GM19351 (cell line): ENCODE measurements at regions not wholly inside any gene's neighbourhood (a gene's known extent, or its start where the extent isn't known, plus 50 kb on each side); places are given as distances from the start of the nearest gene placed in this dataset.

Experiments used
- ATAC-seq: cut with Tn5 transposase; IDR thresholded peaks from one replicate; pipeline ENCODE4 v1.9.1; 2021; ENCODE audit warnings: mild to moderate bottlenecking, moderate library complexity; ENCODE audit not compliant: unreplicated experiment

DNA sequence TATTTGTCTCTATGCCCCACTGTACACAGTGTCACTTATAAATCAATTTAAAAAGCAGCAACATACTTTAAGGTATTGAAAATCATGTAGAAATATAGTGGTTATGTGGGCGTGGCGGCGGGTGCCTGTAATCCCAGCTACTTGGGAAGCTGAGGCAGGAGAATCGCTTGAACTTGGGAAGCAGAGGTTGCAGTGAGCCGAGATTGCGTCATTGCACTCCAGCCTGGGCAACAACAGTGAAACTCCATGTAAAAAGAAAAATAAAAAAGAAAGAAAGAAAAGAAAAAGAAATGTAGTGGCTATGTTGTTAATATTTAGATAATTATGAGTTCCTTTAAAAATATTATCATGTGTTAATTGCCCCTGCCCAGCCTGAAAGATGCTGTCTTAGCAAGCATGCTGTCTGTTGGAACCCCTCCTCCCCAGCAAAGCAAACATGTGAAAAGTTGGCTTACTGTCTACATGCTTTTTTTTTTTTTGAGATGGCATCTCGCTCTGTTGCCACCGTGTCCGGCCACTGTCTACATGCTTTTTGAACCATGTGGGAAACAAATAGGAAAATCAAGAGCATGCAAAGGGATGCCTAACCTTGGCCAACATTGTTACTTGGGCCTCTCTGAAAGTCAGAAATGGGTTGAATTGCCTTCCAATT, 151.4 kb upstream of the TSHZ2 start:
- no peak for ATAC-seq

DNA sequence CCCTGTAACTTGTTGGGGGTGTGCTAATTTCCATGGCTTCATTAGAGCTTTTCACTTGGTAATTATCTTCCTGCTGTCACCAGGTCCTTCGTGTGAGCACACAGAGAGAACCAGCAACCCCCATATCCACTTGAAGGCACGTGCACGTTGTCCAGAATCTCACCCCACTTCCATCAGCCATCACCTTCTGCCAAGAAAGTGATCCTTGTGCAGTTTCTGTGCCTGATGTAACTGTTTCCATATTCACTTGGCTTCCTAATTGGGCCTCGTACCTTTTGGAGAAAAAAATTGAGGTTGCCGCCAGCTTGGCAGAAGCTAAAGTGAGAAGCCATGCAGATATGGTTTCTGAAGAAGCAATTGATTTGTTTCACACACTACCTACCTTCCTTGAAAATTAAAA, 153.7 kb upstream of the TSHZ2 start:
- ATAC-seq: no peak

DNA sequence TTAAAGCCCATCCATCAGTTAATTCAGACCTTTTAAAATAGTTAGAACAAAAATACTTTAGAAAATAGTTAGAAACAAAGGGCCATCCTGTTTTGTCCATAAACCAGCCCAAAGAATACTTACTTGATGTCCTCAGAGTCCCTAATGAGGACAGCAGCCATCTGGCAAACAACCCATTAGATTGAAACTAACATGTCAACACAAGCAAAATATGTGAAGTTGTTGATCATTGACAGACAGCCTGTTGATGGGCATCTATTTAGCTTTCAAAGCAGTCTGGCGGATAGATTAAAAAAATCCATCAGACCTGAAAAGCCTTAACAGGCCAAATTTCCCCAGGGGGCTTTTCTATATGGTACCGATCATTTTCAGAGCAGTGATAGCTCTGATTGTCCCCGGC, 154.2 kb upstream of the TSHZ2 start:
- ATAC-seq: no peak

DNA sequence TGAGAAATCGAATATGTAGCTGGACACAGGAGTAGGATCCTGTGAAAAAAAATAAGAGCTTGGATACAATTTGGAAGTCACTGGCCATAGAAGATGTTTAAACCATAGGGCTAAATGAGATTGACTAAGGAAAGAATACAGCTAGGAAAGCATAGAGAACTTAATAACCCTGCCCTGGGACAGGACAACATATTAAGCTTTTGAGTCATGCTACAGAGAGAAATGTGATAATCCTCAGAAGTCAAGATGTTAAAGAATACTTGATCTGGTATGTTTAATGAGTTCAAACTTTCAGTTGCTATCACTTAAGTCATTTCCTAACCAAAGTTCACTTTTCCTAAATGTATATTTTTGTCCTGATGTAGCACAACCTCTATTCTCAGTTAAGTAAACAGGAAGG, 154.6 kb upstream of the TSHZ2 start:
- no peak for ATAC-seq

DNA sequence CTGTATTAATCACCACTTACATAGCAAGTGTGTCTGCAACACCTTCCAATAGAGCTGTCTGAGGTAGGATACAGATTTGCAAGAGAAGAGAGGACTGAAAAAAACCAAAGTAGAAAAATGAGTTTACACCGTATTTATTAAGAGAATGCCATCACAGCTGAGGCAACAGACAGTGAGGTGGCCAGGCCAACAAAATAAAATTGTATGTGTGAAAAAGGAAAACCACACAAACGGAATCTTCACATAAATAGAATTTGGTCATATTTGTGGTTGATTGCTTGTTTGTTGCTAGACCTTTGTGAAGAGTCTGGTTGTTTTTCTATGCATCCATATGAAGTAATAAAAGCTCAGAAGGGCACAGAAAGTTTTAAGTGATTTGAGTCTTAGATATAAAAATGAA, 157.8 kb upstream of the TSHZ2 start:
- no peak for ATAC-seq

DNA sequence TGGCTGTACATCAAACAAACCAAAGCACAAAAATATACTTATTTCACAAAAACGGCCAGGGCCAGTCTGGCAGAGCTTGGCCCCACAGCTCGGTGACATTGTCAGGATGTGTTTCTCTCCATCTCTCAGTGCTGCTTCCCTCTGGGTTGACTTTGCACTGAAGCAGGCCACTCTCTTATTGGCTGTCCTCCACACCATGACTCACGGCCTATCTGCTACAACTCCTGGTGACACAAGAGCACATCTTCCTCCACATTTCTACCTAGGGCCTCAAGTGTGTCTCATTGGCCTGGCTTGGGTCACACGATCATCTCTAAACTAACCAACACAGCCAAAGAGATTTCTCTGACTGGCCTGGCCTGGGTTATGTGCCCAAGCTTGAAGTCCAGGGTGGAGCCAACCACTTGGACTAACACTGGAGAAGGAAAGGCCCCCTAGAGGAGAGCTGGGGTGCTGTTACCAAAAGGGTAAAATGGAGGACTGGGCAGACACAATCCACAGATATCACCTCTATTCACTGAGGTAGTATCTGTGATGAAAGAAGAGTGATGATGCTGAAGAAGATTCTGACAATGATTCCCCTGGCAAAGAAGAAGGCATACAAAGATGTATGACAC, 159.8 kb upstream of the TSHZ2 start:
- no peak for ATAC-seq

DNA sequence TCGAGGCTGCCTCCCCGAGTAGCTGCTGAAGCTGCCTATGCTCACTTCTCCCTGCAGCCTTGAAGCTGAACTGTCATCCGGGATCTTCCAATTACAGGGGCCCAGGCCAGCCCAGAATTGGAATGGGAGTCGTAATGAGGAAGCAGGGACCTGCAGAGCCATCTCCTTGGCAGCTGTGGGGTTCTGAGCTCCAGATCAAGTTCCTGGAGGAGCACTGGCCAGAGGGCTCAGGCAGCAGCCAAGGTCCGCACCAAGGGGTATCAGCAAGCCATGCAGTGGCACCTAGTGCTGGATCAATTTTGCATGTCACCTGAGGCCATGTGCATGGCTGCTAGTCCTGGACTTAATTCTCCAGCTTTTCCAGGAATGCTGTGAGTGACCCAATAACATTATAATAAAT, 163.2 kb upstream of the TSHZ2 start:
- no peak for ATAC-seq

DNA sequence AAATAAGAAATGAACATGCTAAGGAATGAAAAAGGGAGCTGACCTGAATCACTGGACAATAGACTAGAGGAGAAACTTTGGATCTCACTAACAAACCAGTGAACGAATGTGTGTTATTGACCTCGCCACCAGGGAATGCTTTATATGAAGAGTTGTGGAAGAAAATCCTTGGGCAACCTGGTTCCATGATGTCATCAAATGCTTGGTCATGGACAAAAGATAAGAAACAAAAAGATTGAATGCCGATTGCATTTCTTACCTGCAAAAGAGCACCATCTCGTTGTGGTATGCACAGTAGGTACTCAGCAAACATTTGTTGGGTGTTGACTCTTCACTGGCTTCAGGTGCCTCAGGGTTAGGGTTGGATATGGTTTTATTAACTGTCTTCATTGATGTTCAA, 165.2 kb upstream of the TSHZ2 start:
- ATAC-seq: no peak

DNA sequence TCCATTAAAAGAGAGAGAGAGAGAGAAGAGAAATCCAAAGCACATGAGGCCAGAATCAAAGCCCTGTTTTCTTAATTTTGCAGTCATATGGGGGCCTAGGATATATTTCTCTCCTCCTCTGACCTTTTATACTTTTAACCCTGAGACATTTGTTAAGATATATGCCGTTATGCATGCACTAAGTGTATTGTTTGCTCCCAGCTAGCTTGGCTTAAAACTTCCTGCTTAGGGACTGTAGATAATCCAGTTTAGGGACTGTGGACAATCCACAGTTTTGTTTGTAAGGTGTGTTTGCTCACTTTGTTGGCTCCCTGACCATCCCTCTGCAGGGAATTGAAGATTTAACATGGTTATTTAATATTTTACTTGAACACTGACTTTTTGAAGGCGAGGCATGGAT, 166.3 kb upstream of the TSHZ2 start:
- ATAC-seq: no peak

DNA sequence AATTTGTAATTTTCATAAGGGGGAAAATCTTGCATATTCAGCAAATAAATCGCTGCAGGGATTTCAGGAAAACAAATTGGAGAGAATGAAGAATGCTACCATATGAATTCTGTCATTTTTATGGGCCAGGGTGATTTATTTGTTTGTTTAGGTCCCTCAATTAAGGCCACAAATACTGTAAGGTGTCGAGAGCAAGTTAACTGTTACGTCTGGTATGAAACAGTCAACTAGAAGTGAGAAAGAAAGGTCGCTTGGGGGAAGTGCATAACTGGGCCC, 166.9 kb upstream of the TSHZ2 start:
- no peak for ATAC-seq

DNA sequence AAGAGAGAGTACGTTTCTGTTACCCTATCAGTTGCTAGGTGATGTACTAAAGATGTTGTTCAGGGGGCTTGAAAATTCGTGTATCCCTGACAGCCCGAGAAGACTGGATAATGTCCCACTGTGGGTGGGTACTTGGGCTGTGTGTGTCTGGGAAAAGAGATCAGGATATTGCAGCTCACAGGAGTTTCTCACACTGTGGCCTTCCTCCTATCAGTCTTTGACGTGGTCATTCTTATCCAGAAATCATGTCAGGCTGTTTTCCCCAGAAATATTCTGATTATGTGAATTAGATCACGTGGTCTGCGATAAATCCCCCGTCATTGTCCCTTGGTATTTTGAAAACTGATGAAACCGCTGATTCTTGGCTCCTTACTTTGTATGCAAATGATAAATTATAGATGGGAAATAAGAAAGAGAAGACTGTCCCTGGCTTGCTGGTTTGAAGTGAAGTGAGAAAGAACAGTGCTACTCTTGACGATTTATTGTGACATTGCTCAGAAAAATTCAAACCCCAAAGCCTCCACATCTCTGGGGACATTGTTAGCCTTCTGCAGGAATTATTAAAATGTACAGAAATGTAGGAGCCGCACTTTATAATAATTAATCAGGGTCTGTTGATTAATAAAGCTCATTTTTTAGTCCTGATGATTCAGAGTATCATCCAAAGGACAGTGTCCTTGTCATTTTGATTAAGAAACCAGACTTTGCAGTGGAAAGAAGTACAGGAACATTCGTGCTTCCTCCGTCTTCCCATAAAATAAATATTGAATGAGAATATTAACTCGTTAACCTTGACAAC, 167.5 kb upstream of the TSHZ2 start:
- no peak for ATAC-seq

DNA sequence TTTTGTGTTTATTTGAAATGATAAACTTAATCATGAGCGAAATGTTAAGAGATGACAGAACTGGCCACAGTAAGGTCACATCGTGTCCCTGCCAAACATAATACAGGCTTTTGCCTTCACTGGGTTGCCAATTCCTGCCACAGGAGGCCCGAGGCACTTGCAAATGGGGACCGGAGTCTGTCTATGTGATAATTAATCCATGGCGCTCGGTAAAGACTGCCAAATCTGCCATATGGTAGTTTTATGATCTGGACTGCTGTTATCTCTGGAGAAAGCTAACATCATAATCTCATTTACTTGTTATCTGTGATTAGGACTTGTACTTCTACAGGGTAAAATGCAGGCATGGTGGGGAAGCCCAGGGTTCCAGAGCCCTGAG, 170.5 kb upstream of the TSHZ2 start:
- ATAC-seq: no peak

DNA sequence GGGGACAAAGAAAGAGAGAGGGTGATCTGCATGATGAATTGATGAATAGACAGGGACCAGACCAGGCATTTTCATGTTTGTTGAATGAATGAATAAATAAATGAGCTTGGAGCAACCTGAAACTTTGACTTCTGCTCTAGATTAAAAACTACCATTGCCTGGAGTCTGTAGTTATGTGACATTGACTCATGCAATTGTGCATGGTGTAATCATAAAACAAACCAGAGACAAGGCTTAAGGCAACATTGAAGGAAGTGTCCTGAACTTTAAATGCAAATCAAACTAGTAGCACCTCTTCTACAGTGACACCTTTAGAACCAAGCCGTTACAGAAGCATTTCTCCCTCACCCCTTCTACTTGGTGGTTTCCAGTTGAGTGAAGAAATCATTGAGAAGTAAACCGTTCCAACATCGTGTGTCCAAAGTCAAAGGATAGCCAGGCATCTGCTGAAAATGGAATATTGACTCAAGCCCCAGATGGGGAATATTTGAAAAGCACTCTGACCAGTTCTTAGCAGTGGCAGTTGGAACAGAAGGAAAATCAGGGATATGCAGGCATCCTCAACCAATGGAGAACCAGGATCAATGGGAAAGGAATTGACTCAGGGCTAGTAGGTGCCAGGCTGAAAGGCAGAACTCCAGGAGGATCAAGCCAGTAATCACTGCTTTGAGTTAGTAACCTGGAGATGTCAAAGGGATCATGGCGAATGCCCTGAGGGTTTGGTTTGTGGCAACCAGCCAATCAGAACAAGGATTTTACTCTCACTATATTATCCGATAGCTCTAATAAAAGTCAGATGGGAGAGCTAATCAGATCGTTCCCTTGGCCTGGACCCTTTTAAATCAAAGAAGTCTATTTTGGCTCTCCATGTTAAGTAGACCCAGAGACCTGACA, 171.2 kb upstream of the TSHZ2 start:
- no peak for ATAC-seq

DNA sequence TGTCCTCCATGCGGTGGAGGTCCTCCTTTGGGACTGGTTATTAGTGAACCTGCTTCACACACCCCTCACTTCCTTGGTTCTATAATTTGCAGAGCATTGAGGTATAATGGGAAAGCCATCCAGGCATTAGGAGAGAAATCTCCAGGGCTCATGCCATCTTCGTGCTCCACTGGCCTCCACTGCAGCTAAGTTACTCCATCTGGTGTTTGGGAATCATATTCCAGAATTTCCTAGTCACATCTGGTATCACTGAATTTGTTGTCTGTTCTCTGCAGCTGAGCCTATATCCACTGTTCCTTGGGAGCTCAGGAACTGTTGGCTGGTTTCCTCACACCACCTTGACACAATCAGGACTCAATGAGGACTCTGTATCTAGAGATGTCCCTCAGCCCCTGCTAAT, 173.0 kb upstream of the TSHZ2 start:
- no peak for ATAC-seq

DNA sequence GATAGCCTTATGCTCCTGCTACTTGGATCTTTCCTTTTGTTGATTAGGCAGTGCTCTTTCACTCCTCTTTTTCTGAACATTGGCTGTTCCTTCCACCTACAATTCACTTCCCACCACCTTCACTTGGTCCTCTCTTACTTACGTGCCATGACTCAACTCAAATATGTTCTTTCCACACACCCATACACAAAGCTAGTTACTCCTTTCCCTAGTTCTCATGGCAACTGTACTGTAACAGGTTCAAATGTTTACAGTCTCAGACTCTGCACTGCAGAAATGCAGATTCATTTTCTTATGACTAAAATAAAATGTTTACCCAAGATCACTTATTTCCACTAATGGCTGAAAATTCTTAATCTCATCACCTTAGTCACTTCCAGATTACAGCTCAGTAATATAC, 174.0 kb upstream of the TSHZ2 start:
- no peak for ATAC-seq

DNA sequence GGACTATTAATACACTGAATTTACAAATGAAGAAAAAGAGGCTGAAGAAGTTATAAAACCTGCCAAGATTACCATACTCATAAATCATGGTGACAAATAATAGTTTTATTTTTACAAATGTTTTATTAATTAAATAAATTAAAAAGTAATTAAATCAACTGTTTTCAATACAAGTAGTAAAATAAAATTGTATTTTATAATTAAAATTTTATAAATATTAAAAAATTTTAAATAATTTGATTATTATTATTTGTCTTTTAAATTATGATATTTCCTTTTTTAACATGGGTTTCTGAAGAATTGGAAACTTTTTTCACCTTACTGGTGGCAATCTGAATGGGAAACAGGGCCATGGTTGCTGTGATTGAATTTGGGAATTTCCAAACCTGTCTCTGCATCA, 177.3 kb upstream of the TSHZ2 start:
- no peak for ATAC-seq

DNA sequence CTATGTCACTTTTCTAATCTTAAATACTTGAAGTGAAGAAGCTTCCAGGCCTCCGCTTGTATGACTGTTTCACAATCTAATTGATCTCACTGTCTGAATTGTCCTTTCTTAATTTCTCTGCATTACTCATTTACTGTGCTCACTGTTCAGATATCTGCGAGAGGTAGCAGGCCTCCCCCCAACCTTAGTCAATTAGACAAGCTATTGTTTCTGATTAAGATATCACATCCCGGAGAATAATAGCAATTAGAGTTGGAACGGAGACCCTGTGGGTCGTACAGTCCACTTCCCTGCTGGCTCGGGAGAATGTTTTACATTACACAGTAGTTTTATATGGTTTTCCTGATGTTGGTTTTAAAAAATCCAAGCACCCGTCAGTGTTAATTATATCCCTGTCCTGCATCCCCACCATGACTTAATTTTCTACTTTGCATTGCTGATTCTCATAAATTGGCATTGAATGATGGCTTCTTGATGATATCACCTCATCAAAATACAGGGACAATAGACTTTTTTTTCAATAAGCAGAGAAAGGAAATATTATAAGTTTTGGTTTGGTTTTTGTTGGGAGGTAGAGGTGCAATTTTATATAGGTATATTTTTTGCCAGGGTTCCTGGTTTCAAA, 178.7 kb upstream of the TSHZ2 start:
- no peak for ATAC-seq

DNA sequence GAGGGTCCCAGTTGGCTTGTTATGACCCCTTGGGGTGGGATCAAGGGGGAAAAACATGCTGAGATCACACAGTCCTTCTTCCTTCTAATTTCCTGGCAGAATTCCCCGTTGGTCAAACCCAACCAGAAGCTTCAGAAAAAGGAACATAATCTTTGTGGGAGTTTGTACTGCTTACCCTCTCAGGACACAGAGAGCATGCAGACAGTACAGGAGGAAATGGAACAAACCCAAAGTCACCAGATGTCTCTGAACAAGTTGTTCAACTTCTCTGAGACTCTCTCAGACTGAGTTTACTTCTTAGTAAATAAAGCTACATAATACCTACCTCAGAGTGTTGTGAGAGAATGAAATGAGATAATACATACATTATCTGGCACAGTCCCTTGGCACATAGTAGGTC, 181.1 kb upstream of the TSHZ2 start:
- no peak for ATAC-seq

DNA sequence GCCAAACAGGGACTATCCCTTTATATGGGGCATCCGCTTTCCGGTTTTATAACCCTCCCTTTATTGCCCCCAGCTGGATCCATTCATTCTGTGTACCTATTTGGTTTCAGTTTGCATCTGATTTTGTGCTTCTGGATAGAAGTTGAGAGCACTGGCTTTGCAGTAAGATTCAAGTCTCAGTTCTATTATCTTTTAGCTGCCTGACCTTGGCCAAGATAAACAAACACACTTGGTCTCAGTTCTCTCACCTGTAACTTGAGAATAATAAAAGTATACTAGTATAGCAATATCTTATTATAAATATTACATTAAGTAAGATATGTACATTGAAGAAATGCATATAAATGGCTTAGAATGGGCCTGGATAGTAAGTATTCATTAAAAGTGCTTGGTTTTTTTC, 182.4 kb upstream of the TSHZ2 start:
- no peak for ATAC-seq

DNA sequence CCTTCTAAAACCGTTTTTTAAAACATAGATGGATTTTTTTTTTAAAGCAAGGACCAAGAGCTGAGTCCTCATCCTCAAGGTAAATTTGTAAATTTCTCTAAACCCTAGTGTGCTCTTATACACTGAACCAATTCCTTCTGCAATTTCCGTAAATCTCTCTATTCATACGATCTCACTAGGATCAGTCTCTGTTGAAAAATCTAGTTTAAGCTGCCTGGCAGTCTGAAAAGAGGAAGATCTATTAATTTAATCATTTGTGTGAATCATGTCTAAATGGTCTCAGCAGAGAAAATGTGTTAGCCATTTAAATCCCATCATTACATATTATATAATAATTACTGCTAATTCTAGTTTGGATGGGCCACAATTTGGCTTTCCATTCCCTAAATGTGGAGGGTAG, 184.2 kb upstream of the TSHZ2 start:
- no peak for ATAC-seq

DNA sequence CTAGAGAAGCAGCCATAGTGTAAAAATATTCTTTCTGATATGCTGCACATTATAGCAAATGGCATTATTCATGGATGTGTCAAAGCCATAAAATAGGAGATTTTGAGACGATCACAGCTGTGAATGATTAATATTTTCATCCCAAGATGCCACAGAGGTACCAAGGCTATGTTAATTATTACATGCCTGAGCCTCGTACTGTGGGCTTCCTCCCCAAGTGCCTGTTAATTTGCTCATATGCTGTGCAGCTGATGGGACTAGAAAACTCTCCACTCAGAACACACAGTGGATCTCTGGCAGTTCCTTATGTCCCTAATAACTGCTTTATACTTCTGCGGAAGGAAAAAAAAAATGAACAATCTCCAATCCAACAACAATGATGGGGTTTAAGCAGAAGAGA, 184.9 kb upstream of the TSHZ2 start:
- no peak for ATAC-seq
